ENCODE measurements at regions not wholly inside any gene's neighbourhood (a gene's known extent, or its start where the extent isn't known, plus 50 kb on each side); places are given as distances from the start of the nearest gene placed in this dataset.

DNA sequence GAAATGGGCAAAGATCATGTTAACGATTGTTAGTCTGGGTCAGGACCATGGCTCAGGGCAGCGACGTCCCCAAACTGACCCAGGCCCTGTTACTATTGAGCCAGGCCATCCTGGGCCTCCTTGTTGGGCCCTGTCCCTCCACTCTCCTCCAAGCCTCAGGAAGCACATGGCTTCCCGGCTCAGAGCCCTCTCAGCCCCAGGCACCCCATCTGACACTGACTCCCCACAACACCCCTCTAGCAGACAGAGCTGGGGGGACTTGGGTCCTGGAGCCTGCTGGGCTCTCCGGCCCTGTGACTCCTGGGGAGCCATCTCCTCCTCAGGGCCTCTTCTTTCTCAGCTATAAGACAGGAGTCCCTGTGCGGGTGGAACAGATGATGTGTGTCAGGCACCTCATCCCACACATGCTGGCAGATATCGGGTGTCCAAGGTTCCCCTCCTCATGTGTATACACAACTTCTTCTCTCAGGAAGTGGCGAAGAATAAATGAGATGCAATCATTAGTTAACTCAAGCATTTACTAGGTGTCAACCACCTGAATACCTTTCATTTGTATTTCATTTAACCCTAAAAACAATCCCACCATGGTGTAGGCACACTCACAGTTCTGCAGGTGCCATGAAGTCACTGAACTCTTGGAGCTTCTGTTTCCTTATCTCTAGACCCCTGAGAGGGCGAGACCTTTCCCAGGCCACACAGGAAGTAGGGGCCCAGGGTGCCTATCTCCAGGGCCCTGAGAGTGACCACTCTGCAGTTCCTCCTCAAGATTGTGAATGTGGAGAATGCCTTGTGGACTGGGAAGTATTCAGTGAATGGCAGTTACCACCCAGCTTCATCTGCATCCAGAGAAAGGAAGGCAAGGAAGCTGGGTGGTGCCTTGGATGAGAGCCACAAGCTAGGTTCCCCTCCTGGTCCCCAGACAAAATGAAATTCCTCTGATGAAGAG lies 282.5 kb upstream of the TLE3 start:
- TF ChIP-seq, protein P1, sequence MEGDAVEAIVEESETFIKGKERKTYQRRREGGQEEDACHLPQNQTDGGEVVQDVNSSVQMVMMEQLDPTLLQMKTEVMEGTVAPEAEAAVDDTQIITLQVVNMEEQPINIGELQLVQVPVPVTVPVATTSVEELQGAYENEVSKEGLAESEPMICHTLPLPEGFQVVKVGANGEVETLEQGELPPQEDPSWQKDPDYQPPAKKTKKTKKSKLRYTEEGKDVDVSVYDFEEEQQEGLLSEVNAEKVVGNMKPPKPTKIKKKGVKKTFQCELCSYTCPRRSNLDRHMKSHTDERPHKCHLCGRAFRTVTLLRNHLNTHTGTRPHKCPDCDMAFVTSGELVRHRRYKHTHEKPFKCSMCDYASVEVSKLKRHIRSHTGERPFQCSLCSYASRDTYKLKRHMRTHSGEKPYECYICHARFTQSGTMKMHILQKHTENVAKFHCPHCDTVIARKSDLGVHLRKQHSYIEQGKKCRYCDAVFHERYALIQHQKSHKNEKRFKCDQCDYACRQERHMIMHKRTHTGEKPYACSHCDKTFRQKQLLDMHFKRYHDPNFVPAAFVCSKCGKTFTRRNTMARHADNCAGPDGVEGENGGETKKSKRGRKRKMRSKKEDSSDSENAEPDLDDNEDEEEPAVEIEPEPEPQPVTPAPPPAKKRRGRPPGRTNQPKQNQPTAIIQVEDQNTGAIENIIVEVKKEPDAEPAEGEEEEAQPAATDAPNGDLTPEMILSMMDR (IDR thresholded peaks at IDR 0.05; ENCODE audit: insufficient read depth, low read depth, low read length, missing control alignments) = no peak
- DNase-seq (ENCODE audit: low read depth) = no peak
- H3K4me3 ChIP-seq (ENCODE audit: low read length) = no peak overlapping the region

DNA sequence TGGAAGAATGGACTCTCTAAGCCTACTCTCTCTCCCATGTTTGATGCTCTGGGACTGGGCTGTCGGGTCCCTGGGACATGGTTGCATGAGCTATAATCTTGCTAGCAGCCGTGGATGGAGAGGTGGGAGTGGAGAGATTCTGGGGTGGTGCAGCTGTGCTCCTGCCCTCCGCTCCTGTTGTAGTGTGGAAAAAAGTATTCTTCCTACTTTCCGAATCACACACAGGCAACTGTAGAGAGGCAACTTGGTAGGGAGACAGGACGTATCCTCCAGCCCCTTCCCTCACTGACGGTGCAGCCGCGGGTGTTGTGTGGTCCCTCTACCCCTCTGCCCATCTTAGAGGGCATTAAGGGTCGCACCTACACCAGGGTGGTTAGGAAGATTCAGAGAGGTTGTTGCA lies 281.4 kb upstream of the TLE3 start:
- TF ChIP-seq, protein P1 (IDR thresholded peaks at IDR 0.05; ENCODE audit: insufficient read depth, low read depth, low read length, missing control alignments) = no peak
- H3K4me3 ChIP-seq (ENCODE audit: low read length) = no peak overlapping the region
- no peak for DNase-seq (ENCODE audit: low read depth)

DNA sequence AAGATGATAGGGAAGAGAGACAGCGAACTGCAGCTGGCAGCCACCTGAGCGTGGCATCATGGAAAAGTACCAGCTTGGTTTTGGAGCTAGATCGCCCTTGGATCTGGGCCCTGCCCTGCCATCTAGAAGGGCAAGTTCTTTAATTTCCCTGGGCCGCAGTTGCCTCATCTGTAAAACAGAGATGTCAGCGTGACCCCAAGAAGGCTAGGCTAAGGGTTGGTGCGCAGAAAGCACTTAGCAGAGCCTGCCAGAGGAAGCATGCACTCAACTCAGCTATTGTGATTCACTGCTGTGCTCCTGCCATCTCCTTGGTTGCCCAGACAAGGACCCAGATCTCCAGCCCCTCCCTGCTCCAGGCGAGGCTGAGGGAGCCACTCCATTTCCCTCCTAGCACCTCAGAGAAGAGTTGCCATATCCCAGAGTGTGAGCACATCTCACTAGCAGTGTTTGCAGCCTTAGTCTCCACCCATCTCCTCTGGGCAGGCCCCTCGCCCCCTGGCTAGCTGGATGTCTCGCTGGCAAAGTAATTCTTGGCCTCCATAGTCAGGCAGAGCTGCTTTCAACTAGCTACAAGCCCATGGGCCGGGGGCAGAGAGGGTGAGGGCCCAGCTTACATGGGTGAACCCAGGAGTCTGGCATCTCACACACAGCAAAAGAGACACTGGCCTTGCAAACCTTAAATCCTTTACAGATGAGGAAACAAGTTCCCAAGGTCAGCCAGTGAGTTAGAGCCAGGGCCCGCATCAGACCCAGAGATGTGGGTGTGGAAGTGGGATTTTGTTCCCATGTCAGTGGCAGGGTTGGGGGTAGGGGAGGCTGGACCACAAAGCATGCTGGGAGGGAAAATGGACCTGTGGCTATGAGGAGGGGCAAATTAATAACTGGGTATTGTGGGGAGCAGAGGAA lies 280.7 kb upstream of the TLE3 start:
- no peak for DNase-seq (ENCODE audit: low read depth)
- TF ChIP-seq, protein P1 (IDR thresholded peaks at IDR 0.05; ENCODE audit: insufficient read depth, low read depth, low read length, missing control alignments) = no peak
- no peak overlapping the region for H3K4me3 ChIP-seq (ENCODE audit: low read length)

DNA sequence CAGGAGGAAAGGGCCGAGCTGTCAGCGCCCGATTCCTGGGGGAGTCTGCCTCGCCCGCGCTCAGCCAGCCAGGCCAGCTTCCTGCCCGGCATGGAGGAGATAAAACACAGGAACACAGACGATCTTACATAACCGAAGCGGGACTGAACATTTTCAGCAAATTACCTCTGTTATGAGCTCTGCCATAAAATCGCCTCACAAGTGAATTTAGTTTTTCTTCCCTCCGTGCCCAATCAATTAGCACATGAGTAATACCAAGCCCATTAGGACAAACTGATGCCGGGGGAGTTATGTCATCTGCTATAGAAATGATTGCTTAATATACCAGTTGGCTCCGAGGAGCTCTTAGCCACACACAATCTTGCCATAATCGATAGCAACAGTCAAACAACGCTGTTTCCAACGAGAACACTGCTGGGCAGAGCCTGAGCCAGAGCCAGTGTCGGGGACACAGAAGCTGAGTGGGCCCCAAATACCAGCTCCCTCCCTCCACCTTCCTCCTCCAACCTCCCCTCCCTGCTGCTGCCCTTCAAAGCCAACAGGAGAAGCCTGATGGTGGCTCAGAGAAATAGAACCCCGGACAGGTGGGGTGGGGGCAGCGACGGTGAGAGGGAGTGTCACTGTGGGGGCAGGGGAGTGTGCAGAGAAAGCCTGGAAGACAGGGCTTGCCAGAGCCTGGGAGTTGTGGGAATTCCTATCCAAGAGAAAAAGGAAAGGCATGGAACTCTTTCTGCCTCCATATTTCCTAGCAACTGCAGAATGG lies 279.4 kb upstream of the TLE3 start:
- TF ChIP-seq, protein P1 (IDR thresholded peaks at IDR 0.05; ENCODE audit: insufficient read depth, low read depth, low read length, missing control alignments) = no peak
- H3K4me3 ChIP-seq (ENCODE audit: low read length) = no peak overlapping the region
- DNase-seq (ENCODE audit: low read depth) = peak; percentile 63

DNA sequence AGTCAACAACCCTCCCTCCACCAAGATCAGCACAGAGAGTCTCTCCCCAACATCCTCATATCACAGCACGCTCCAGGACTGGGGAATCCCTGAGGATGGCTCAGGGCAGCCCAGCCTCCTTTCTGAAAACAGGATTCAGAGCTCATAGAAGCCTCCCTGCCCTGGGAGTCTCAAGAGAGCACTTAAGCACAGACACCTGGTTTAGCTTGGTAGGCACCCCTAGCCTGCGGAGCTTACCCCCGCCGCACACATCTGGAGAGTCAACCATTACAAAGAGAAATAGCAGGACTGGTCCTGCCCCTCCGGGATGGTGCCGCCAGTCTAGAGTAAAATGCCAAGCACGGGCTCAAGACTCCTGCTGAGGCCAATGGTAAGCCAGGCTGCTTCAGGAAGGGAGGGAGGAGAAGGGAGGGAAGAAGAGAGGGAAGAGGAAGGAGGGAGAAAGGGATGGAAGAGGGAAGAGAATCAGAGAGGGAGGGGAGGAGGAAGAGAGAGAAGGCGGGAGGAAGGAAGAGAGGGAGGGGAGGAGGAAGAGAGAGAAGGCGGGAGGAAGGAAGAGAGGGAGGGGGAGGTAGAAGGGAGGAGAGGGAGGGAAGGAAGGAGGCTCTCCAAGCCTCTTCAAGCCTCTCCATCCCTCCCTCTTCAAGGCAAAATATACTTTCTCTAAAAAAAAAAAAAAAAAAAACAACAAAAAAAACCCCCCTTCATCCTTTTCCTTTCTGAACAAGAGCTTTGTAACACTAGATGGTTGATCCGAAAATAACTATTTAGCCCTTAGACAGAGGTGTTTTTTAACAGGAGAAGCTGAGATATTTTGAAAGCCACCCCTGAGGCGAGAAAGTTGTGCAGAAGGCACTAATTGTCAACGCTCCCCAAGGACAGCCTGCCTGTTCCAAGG lies 278.6 kb upstream of the TLE3 start:
- TF ChIP-seq, protein P1 (IDR thresholded peaks at IDR 0.05; ENCODE audit: insufficient read depth, low read depth, low read length, missing control alignments) = no peak
- H3K4me3 ChIP-seq (ENCODE audit: low read length) = no peak overlapping the region
- DNase-seq (ENCODE audit: low read depth) = no peak

Measured in epithelial cell of esophagus (primary cell).